Left hindlimb (tissue), 1 donor: ENCODE measurements at regions not wholly inside any gene's neighbourhood (a gene's known extent, or its start where the extent isn't known, plus 50 kb on each side); places are given as distances from the start of the nearest gene placed in this dataset.
"Not testable (repeated sequence)": the region's sequence is repeated elsewhere in the genome, so short reads cannot be mapped to it uniquely, and the experiment has no call there.

Experiments
- DNase-seq: peaks from one replicate; pipeline ENCODE4 v3.0.0-alpha.2; 2018

DNA sequence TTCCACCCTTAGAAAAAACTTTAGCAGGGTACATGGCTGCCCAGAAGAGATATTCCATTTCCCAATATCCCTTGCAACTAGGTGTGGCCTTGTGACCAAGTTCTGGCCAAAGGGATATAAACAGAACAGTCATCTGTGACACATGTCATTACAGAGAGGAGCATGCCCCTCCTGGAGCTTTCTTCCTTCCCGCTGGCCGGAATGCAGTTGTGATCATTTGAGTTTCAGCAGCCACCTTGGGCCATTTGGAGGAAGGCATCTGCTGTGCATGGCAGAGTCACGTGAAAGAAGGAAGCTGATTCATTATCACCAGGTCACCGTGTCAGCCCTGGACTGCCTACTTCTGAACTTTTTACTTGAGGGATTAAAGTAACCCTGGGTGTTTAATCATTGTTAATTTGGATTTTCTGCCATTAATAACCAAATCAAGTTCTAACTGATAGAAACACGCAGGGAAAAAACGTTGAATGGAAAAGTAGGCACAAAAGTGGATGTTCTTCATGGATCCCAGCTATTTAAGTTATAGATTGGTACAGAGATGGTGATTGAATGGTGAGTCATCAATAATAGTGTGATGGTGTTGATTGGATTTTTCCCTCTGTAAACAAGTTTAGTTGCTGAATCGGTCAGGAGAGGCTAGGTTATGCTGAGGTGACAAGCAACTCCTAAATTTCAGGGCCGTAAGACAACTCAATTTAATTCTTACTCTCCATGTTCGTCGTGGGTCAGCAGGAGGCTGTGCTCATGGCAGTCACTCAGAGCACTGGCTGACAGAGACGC, 80.7 kb upstream of the CCDC167 start:
- no peak for DNase-seq

DNA sequence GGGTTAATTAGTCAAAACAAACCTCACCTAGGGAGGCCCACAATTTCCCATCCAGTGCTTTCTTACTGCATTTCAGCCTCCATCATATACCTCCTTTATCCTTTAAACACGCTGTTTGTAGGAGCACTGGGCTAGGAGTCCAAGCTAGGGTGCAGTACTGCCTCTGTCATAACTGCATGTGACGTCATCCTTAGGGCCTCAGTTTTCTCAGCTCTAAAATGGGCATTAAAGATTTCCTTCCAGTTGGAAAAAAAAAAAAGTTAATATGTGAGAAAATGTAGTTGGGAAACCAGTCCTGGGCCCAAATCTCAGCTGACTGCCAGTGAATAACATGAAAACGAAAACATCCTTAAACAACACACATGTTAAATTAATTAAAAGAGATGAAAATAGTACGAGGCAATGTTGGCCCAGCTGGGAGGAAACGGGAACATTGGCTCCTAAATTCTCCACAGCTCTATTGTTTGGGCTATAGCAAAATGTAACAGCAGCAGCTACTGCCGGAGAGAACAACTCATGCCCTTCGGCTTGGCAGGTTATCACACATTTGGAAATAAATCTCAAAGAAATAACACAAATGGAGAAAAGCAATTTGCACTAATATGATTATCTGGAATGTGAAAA, 79.9 kb upstream of the CCDC167 start:
- DNase-seq: no peak

DNA sequence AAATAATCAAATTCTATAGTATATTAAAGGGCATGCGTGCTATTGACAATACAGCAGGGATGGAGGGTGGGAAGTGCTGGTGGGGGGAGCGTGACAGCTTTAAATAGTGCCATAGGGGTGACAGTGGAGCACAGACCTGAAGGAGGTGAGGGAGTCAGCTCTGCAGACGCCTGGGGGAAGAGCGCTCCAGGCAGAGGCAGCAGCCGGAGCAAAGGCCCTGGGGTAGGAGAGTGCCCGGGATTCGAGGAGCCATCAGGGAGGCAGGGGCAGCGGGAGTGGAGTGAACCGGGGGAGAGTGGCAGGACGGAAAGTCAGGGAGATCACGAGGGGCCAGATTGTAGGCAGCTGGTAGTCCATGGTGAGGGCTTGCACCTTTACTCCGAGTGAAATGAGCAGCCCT, 78.4 kb upstream of the CCDC167 start:
- no peak for DNase-seq

DNA sequence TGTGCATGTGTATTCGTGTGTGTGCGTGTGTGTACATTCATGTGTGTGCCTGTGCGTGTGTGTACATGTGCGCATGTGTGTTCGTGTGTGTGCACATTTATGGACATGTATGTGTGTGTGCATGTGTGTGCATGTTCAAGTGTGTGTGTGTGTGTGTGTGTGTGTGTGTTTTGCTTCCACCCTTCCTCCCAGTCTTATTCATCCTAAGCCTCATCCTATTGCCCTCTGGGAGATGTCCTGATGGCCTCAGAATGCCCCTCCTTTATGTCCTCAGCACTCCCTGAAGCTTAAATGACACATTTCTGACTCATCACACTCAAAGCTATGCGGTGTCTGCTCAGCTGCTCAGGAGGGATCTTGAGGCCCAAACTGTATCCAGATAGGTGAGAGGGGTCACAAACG, 76.6 kb upstream of the CCDC167 start:
- DNase-seq: no peak

DNA sequence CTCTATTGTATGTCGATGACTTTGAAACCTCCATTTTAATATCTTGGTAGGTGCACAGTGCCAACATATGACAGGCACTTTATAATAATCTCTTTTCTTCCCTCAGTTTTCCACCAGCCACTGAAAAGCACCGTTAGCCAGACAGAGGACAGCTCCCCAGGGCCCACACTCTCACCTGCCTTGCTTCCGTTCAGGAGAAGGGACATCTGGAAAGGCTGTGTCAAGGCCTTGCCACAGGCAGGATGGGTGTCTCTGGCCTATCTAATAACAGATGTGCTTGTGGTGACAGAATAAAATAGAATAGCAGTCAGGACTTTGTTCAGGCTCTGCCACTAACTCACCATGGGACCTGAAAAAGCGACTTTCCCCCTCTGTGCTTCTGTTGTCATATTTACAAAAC, 75.5 kb upstream of the CCDC167 start:
- no peak for DNase-seq

DNA sequence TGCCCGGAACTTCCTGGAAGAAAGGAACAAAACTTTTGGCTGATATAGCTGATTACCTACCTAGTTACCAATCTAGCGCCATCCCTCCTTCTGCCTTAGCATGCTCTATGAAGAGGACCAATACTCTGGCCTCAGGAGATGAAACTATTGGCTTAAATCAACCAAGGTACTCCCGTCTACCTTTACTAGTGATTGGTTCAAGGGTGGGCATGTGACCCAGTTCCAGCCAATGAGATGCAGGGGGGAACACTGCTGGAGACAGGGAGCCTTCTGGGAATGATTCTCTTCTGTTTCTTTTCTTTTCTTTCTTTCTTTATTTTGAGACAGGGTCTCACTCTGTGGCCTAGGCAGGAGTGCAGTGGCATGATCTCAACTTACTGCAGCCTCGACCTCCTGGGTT, 72.6 kb upstream of the CCDC167 start:
- DNase-seq: no peak

DNA sequence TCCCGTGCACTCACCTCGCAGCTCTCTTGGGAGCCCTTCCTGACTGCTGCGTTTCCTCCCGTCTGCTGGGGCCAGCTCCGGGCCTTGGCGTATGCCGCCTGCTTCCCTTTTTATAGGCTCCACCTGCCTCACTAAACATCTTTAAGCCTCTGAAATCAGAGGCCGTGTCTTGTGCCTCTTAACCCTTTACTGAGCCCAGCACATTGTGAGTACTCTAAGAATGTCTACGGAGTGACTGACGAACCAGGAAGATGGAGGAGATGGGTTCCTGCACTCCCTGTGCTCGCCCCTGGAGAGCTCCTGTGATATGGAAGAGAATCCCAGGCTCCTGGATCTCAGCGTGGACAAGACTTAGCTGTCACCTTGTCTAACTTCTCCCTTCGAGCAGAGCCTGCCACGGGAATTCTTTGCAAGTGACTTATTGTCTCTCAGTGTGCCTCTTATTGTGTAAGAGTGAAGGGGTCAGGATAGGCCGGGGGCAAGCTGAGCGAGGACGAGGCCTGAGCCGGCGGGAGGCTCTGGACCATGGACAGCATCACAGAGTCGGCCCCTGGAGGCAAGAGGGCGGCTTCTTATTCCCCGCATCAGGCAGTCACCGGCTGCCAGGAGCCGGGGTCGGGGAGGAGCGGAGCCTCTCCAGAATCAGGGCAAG, 70.9 kb upstream of the CCDC167 start:
- DNase-seq: no peak

DNA sequence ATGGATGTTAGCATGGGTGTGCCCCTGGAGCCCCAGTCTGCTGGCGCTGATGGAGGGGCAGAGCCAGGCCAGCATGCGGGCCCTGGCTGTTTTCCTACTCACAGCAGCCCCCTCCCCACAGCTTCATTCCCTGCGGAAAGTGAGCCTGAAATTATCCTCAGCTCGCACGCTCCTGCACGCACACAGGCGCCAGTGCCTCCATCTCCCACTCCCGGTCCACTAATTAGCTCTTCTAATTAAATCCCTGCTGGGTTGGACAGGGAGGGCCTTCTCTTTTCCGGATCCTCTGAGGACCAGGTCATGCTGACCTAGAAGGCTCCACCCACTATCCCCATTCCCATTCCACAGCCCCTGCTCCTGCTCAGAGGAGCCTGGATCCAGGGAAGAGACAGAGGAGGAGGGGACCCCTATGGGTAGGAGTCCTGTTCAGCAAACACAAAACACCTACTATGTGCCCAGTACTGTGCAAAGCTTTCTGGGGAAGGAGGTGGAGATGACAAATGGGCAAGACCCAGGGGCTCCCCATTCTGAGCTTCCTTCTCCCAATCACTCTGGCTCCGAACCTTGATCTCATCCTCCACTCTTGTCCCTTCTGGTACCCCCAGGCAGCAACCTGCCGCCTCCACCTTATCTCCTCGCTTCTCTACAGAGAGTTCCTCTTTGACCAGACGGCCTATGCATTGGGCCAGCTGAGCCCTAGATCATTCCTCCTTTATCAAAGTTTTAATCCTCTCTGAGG, 70.2 kb upstream of the CCDC167 start:
- no peak for DNase-seq

DNA sequence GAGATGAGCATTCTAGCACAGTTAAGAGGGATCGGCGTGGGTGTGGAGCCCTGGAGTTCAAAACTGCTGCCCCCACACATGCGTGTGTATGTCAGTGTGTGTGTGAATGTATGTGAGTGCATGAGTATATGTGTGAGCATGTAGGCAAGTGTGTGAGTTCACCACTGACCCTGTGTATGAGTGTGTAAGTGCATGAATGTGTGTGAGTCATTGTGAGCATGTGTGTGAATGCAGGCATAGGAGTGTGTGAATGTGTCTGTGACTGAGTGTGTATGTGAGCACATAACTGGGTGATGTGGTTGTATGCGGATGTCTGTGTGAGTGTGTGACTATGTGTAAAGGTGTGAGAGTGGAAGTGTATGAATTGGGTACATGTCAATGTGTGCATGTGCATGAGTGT, 69.6 kb upstream of the CCDC167 start:
- DNase-seq: no peak

DNA sequence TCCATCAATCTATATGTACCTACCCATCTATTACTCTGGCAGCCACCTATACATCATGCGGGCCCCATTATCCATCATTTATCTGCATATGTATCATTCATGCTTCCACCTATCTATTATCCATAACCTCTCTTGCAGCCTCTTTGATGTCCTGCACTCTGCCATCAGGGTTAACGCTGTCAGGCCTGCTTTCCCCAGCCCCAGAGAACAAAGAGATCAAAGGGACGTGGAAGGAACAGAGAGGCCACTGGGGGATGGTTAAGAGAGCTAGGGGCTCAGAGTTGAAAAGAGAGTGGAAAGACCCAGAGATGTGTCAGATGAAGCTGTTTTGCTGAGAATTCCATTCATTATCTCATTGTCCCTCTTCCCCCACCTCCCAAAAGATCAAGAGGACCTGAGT, 67.3 kb upstream of the CCDC167 start:
- DNase-seq: no peak

DNA sequence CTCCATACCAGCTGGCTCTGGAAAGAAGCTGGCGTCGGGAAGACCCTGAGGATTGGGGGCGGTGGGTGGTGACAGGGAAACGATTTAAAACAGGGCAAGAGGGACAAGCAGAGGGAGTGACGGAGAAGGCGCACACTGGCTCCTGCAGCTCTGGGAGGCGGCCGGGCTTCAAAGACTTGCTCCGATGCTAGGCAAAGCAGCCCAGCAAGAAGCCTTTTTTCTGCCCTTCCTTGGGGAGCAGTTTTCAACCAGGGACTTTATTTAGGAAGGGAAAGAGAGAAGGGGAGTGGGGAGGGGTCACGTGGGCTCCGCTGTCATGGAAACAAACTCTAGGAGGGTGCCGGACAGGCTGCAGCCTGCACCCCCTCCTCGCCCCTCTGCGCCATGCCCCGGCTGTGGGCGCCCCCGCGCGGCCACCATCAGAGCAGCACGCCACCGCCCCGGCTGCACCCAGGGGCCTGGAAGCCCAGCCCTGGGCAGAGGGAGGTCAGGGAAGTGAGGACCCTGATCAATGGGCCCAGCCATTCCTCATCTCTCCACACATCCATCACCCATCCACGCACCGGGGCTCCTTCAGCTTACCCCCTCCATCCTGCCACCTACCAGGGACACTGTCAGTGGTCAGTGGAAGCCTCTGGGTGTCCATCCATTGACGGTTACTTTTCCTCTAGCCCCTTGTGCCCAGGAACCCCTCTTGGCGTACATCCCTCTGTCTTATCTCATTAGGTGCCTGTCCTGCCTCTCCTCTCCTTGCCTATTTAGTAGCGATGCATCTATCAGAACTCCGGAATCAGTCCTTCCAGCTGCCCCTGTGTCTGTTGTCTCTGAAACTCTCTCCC, 66.6 kb upstream of the CCDC167 start:
- peak; percentile 63 for DNase-seq

DNA sequence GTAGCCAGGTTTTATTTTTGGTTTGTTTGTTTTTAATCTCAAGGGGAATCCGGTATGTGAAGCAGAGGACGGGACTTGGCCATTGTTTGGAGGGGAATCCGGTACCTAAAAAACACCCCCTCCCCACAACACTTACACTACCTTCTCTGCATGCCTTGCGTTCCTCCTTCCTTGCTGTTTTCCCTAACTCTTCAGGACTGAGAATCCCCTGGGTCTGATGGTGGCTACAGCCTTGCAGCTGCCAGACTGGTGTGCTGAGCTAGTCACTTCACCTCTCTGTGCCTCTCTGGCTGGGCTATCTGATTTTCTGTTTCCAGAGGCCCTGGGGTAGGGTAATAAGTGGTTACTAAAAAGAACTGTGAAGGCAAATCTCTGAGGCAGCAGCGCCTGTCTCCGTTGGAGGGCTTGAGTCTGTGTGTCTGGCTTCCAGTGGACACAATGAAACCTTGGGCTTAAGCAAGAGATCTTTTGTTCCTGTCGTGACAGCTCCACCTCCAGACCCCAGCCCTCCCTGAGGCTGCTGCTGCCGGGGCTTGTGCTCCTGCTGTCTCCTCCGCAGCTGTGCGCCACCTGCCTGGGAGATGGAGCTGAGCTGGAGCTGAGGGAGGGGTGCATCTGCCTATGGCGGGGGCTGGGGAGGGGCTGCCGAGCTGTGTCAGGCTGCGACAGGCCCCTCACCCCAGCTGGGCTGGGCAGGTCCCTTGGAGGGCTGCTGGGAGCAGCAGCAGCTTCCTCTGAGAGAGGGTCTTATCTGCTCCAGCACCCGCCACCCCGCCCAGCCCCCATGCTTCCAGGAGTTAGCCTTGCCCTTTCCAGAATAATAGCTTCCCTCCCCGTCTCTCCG, 65.8 kb upstream of the CCDC167 start:
- peak; percentile 61 for DNase-seq

DNA sequence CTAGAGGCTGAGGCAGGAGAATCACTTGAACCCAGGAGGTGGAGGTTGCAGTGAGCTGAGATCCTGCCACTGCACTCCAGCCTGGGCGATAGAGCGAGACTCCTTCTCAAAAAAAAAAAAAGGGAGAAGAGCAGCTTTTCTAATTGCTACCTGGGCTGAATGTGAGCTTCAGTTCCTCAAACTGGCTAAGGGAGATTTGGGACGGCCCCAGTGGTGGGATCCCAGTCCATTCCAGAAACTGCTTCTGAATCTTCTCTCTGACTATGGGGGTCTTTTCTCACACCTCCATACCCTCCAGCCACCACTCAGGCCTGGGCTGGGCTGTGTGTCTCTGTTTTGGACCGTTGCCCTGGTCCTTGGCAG, 63.2 kb upstream of the CCDC167 start:
- not testable (repeated sequence) for DNase-seq

DNA sequence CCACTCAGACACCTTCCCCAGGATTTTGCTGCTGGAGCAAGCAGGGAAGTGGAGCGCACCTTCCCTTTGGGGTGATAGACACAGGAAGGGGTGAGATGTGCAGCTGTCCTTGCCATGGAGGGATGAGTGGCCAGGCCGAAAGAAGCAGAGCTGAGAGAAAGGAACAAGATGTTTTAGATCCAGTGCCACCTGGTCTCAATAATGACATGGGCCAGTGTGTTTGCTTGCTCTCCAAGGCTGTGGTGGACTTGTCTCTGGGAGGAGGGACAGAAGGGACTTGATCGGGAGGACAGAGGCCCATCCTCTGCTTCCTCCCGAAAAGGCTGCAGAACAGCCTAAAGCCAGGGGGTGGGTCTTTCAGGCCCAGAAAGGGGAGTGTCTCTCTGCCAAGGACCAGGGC, 61.7 kb upstream of the CCDC167 start:
- DNase-seq: no peak

DNA sequence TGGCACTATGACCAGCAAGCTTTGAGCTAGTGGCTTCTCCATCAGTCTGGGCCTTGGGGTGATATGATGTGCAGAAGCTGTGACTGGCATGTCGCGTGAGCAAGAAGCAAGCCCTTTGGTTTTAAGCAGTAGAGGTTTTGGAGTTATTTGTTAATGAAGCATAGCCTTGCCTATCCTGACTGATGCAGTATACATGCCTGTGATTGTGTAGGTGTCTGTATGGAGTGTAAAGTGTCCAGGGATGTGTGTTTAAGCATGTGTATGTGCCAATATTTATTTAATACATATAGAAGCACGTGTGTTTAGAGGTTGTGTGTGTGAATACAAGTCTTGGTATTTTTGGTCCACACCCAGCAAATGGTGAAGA, 61.0 kb upstream of the CCDC167 start:
- no peak for DNase-seq

DNA sequence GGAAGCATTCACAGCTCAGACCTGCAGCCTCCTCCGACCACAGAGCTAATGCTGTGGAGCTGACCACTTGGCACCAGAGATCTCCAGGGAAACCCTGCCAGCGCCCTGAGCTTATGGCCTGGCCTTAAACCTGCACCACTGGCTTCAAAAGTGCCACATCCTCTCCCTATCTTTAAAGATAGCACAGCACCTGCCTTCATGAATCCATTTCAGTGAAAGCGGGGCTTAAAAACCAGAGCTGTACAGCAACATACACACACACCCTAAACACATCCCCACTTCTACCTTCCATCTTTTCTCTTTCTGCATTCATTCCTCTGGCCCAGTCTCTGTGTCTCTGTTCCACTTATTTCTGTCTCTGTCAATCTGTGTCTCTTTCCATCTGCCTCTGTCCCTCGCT, 59.8 kb upstream of the CCDC167 start:
- DNase-seq: no peak

DNA sequence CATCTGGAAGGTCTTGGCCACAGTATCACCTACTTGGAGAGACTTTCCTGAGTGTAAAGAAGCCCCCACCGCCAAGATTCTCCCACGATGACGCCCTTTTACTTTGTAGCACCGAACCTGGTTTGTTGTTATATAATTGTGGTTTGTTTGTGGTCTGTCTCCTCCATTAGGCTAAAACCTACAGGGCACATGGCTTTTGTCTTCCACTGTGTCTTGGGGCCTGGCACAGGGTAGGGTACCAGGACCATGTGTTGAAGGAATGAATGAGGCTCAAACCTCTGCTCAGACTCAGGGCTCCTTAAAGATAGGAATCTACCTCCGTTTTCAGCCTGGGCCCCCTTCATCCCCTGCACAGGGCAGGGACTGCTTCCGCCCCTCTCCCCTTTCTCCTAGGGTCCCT, 59.4 kb upstream of the CCDC167 start:
- no peak for DNase-seq

DNA sequence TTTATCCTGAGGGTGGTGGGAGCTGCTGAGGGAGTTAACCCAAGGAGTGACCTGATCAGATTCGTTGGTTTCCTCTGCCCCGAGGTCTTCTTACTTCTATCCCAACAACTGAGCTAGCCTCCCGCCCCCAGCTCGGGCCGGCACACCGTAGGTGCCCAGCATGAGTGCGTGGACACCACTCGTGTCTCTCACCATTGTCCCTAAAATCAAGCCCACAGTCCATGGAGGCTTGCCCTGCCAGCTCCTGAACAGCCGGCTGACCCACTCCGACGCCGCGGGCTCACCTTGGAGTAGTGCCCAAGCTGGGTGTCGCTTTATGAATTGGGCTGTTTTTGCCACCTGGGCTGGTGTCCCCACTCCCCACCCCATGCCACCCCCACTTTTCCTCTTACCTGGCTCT, 59.0 kb upstream of the CCDC167 start:
- DNase-seq: no peak

DNA sequence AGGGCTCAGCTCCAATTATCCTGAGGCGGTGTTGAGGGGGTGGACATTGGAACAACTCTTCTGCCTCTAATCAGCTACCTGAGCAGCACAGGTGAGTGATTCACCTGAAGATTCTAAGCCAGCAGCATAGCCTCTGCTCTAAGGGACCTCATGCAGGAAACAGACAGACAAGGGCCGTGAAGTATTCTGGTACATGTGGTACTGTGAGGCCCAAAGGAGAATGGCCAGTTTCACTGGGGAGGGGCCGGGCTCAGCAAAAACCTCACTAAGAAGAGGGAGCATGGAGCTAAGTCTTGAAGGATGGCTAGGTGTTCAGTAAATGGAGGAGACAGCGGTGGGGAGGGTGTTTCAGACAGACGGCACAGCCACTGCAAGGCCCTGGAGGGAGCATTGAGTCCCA, 58.5 kb upstream of the CCDC167 start:
- no peak for DNase-seq

DNA sequence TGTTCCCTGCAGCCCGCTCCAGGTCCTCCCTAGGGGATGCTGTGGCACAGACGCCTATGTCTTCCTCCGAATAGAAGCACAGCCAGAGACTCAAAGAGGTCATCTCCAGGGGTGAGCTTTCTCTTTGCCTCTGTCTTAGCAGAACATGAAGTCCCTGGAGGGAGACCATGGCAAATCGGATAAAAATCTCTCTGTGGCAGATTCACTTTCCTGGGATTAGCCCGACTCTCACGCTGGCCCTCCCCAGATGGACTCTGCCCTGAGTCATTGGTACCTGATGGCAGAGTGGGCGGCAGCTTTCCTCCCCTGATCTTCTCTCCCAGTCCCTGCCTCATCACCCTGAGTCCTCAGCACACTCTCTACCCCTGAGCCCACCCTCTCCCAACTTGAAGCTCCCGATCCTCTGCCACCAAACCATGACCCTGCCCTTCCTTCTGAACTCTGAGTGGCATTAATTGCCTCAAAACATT, 58.0 kb upstream of the CCDC167 start:
- DNase-seq: no peak

DNA sequence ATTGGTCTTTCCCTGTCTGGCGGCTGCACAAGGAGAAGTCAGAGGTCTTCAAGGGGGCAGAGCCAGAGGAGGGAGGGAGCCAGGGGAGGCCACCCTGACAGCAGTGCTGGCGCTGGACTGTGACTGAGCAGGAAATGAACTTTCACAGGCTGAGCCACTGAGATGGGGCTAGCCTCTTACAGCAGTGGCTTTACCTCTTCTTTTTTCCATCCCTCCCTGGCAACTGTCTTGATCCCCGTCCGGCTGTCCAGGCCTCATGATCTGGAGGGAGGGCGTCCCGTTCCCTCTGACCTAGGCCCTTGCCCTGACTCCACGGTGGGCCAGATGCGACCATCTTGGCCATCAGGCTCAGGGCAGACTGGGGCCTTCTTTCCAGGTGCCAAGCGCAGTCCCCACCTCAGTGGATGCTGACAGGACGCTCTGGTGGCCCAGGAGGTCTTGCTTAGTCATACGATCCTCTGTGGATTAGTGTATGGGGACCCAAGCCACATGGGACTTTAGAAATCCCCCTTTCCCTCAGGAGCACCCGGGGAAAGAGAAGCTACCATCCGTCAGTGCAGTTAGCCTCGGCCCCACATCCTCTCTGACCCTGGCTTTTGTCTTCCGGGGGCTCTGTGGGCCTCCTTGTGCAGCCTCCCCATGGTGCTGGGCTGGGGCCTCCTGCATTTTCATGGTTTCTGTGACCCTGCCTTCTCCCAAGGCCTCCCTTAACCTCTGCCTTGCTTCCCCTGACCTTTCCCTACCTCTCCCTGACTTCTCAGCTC, 57.4 kb upstream of the CCDC167 start:
- DNase-seq: no peak
